GM12875 (cell line): ENCODE measurements at regions not wholly inside any gene's neighbourhood (a gene's known extent, or its start where the extent isn't known, plus 50 kb on each side); places are given as distances from the start of the nearest gene placed in this dataset.

Source experiments
- H3K4me3 ChIP-seq: one replicate; pipeline ENCODE4 v1.5.1; 2011; ENCODE audit warnings: low read depth, low read length, control low read depth
- CTCF ChIP-seq: IDR thresholded peaks from 2 replicates; pipeline ENCODE4 v1.5.1; 2011; ENCODE audit warnings: low read depth, mild to moderate bottlenecking, control low read depth, inconsistent platforms, low read length, moderate library complexity, borderline replicate concordance; ENCODE audit not compliant: insufficient read depth

- no peak for TF ChIP-seq CTCF
- H3K4me3 ChIP-seq = no peak overlapping the region
Observed at GRCh38 chr13:75132701-75133695, 349.0 kb downstream of the TBC1D4 start.

- H3K4me3 ChIP-seq = no peak overlapping the region
- no peak for TF ChIP-seq CTCF
Observed at GRCh38 chr13:75129331-75129730, 352.6 kb downstream of the TBC1D4 start.

- no peak for TF ChIP-seq CTCF
- no peak overlapping the region for H3K4me3 ChIP-seq
Observed at GRCh38 chr13:75124415-75124814, 357.6 kb downstream of the TBC1D4 start.

- no peak overlapping the region for H3K4me3 ChIP-seq
- TF ChIP-seq CTCF = no peak
Observed at GRCh38 chr13:75123428-75123827, 358.5 kb downstream of the TBC1D4 start.

- no peak for TF ChIP-seq CTCF
- H3K4me3 ChIP-seq = no peak overlapping the region
Observed at GRCh38 chr13:75120085-75120484, 361.9 kb downstream of the TBC1D4 start.

GRCh38 chr13:75115171-75115570, 366.8 kb downstream of the TBC1D4 start:
- no peak overlapping the region for H3K4me3 ChIP-seq
- TF ChIP-seq CTCF = no peak

- TF ChIP-seq CTCF = no peak
Observed at GRCh38 chr13:75103976-75104375, 378.0 kb downstream of the TBC1D4 start.

More at GRCh38 chr13:75103976-75104375, 378.0 kb downstream of the TBC1D4 start:
- no peak overlapping the region for H3K4me3 ChIP-seq
